RPMI7951 (cell line): ENCODE measurements at regions not wholly inside any gene's neighbourhood (a gene's known extent, or its start where the extent isn't known, plus 50 kb on each side); places are given as distances from the start of the nearest gene placed in this dataset.

Source experiments
- DNase-seq: peaks from one replicate; pipeline ENCODE4 v3.0.0-alpha.2; 2012; ENCODE audit warnings: low read depth

GRCh38 chr1:87820668-87821334, 492.1 kb downstream of the LMO4 start:
- DNase-seq, result no peak

GRCh38 chr1:87821335-87821697, 492.6 kb downstream of the LMO4 start:
- DNase-seq, result no peak

DNA sequence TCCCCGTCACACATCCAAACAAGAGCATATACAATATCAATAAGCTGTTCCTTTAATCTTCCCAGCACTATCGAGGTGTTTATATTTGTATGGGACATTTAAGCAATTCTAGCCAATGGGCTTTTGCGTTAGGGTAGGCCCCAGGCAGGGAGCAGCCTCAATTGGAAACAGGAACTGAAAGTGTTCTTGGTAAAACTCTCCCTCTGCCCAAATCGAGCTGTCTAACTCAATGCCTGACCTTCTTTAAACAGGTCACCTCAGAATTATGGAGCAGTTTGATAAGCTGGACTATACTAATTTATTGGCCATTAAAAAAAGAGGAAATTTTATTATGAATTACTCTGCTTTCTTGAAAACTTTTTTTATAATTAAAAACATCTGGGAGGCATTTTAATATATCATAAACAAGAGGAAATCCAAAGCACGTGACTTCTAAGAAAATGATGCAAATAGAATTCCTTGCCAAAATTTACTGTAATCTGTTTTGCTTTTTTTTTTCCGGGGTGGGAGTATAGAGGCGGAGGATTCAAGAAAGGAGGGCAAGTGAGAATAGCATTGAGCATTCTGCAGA, 498.1 kb downstream of the LMO4 start:
- DNase-seq, result peak; percentile 41

DNA sequence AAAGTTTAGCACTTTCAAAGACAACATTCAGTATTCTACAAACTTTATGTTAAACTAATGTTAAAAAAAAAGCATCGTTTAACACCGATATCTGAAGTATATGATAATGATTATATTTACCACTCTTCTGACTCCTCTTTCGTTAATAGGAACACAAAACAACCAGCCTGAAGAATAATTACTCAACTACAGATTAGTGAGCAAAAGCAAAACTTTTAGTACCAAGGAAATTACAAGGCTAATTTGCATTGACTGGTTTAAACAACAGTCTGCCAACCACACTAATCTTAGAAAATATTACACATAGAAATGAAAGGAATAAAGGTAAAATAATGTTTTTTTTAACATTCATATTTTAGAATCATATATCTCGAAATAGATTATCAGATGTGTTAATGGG, 500.7 kb downstream of the LMO4 start:
- no peak for DNase-seq

GRCh38 chr1:87830432-87830978, 501.8 kb downstream of the LMO4 start:
- no peak for DNase-seq

DNA sequence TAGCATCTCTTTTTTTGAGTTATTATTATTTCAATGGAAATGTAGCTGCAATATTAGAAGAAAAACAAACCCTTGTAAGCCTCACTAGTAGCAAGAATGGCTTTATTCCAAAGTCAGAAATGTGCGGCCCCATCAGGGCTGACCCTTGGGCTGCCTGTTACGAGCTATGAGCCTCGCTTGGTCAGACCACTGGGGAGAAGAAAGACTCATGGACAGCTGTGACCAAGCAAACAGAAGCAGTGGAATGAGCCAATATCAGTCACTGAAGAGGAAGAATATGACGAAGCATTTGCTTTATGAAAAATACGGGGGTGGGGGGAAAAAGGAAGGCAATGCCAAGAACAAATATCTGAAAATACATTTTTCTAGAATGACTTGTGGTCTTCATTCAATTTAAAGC, 504.5 kb downstream of the LMO4 start:
- no peak for DNase-seq

DNA sequence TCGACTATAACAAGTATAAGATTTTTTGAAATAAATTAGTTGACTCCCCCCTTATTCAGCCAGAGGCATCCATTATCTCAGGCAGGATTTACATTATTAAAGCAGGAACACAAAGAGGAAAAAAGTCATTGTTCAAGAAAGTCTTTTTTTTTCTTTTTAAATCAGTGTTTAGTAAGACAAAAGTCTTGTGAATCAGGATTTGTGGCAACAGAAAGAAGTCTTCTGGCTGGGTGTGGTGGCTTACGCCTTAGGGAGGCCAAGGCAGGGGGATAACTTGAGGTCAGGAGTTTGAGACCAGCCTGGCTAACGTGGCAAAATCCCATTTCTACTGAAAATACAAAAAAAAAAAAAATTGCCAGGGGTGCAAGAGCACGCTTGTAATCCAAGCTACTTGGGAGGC, 505.5 kb downstream of the LMO4 start:
- no peak for DNase-seq

GRCh38 chr1:87834941-87835340, 506.3 kb downstream of the LMO4 start:
- peak; percentile 16 for DNase-seq

DNA sequence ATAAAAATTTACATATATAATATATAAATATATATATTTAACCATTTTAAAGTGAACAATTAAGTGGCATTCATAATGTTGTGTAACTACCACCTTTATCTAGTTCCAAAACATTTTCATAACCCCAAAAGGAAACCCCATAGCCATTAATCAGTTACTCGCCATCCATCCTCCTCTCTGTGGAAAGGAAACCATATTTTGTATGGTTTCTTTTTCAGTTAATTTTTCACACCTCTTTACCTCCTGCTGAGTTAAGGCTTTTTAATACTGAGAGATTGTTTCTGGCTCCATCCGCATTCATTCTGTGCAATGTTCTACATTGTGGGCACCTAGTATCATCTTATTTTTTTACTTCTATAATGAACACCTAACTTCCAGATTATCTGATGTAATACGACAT, 512.1 kb downstream of the LMO4 start:
- DNase-seq, result no peak

DNA sequence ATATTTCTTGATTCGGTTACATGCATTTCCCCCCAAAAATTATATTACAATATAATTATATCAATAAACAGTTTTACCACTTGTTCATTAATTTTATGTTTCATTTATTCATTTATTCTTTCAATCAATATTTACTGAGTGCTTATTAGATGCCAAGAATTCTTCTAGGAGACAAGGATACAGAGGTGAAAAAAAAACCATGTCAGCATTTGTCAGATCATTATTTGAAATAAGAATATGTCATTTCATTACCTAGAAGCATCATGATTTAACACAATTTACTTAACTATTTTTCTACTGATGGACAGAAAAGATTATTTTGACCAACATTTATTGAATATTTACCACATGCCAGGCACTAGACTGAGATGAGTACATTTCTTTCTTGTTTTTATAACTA, 512.7 kb downstream of the LMO4 start:
- DNase-seq, result no peak

- DNase-seq, result no peak
Observed at GRCh38 chr1:87842156-87842555, 513.5 kb downstream of the LMO4 start.

DNA sequence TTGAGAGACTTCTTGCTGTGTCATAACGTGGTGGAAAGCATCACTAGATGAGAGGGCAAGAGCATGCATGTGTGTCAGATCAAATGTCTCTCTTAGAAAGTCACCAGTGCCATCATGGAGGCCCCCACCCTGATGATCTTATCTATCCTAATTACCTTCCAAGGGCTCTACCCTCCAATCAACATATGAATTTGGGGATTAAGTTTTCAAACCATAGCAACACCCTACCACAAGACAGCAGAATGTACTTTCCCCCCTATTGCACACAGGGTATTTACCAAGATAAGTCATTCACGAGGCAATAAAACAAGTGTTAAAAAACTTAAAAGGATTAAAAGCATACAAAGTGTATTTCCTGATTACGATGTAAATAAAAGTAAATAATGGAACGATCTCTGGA, 515.6 kb downstream of the LMO4 start:
- no peak for DNase-seq

GRCh38 chr1:87851490-87851889, 522.8 kb downstream of the LMO4 start:
- no peak for DNase-seq

DNA sequence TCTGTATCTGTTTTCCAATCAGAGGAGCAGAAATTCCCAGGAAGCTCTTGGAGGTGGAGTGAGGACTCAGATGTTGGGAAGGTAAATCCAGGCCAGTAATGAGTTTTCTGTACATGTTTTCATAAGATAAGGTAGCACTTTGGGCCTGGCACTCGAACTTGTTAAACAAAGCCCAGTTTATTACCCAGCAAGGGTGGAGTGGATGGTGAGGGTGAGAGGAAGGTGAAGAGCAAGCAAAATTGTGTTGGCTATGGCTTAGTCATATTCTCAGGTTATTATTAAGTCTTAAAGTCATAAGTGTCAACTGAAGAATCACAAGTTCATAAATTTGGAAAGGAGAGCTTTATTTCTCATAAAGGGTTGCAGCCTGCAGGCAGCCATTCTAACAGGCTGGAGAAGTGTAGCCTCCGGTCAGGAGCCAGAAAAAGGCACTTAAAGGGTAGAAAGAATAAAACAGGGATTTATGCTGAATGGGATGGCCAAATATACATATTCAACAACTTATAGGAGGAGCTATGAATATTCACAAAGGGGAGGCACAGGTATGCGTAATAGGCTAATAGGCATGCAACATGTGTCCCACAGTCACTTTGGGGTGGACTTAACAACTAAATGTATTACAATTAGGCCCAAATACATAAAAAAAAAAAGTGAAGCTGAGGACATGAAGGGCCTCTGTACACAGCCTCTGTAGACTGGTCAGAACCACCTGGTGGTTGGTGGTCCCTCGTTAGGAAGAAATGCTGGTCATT, 523.9 kb downstream of the LMO4 start:
- DNase-seq, result no peak

DNA sequence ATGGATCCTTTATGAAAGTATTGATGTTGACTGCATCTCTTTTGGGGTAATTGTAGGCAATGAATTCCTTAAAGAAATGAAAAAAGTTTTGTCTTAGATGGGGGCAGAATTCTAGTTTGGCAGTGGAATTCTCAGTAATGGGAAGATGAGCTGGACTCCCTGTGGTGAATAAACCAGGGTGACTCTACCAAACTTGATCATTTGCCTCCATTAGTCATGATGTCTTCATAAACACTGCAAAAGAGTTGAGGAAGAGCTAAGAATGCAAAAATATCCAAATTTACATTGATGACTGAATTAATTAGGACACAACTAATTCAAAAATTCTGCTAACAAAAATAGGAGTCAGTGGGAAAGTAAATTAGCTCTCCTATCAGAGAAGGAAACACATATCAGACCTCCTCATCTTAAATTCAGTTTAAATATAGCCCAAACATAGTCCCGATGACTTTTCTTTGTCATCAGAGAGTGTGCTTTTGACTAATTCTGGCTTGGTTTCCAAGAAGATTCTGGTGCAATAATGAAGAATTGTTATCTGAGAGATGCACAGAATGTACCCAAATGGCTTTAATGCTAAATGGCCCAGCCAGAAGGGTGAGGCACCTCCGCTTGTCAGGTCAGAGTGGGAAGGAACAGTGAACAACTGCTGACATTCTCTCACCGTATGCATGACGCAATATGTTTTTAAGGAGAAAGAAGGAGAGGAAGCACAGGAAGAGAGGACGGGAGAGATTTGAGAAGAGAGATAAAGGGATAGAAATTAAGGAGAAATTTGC, 525.1 kb downstream of the LMO4 start:
- no peak for DNase-seq

DNA sequence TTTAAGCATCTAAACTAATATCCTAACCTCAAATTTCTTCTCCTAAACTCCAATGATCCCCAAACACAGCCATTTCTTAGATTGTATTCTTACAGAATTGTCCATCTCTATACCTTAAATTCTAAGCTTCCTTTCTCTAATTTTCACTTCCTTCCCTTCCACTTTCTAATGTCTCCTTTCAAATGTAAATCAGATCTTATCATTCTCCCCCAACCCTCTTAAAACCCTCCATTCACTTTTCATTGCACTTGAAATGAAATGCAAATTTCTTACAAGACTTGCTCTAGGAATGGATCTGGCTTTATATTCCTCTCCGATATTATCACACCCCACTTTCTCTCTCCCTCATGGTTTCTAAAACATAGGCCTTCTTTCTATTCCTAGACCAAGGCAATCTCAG, 534.6 kb downstream of the LMO4 start:
- DNase-seq, result no peak

GRCh38 chr1:87864676-87865075, 536.0 kb downstream of the LMO4 start:
- DNase-seq, result no peak

DNA sequence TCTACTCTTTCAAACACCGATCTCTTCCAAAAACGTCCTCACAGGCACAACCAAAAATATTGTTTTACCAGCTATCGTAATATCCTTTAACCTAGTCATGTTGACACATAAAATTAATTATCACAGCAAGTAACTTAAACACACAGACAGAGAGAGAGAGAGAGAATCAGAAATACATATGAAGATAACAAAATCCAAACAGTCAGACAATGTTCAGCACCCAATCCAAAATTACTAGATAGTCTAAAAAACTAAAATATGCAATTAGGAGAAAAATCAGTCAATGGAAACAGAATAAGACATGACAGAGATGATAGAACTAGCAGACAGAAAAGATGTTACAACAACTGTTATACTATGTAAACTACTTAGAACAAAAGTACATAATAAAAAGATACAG, 537.7 kb downstream of the LMO4 start:
- no peak for DNase-seq

DNA sequence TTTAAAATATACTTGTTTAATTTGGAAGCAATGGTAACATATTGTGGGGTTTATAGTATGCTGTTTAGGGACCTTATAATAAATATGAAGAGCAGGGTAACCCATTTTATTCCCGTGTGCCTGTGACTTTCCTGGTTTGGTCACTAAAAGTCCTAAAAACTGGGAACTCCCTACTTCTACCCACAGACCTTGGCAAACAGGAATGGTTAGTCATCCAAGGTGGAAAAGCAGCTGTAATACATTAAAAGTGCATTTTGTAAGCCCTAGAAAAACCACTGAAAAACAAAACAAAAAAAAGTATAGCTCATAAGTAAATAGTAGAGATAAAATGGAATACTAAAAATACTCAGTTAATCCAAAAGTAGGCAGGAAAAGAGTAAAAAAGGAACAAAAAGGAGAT, 538.9 kb downstream of the LMO4 start:
- peak; percentile 24 for DNase-seq

DNA sequence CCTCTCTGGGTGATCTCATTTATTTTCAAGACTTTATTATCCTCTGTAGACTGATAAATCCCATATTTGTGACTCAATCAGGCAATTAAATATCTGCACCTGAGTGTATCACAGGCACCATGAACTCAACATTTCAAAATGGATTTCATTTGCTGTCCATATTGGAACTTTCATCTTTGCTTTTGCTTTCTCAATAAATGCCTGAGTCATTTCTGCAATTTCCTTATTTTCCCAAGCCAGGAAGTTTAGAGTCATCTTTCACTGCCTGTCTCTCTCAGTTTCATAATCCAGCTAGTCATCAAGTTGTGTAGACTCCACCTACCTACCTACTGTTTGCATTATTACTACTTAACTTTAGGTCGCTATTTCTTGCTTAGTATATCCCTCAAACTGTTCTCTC, 540.9 kb downstream of the LMO4 start:
- DNase-seq, result peak; percentile 35

- no peak for DNase-seq
Observed at GRCh38 chr1:87872189-87872588, 543.5 kb downstream of the LMO4 start.

DNA sequence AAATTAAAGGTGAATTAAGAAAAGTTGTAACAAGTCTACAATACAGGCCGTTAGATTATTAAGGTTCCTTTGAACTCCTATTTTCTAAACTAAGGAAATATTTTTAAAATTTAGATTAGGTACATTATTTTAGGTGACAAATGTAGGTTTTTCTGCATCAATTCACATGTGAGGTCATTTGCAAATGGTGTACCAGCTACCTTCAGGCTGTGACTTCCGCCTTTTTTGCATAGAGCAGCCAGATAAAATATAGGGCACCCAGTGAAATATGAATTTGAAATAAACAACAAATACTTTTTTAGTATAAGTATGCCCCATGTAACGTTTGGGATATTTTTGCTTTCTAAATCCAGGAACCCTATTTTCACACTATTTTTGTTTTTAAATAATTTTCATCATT, 544.0 kb downstream of the LMO4 start:
- no peak for DNase-seq
